DND-41 (cell line): ENCODE measurements at regions not wholly inside any gene's neighbourhood (a gene's known extent, or its start where the extent isn't known, plus 50 kb on each side); places are given as distances from the start of the nearest gene placed in this dataset.

Experiments
- CTCF ChIP-seq: IDR thresholded peaks from 2 replicates; pipeline ENCODE4 v1.5.1; 2012; ENCODE audit warnings: borderline replicate concordance, low read length, moderate library complexity, mild to moderate bottlenecking; ENCODE audit not compliant: poor library complexity, severe bottlenecking; ENCODE audit errors: extremely low read depth
- EZH2 ChIP-seq: IDR thresholded peaks from 3 replicates; pipeline ENCODE4 v1.6.1; 2012; ENCODE audit warnings: borderline replicate concordance, low read depth, mild to moderate bottlenecking, moderate library complexity, low read length, inconsistent platforms; ENCODE audit not compliant: severe bottlenecking

- TF ChIP-seq CTCF (no peak), EZH2 (no peak)
These were observed 141.6 kb downstream of the TRIM27 start for GRCh38 chr6:28782113-28782673.
